Astrocyte (in vitro differentiated cells and primary cell): ENCODE measurements at regions not wholly inside any gene's neighbourhood (a gene's known extent, or its start where the extent isn't known, plus 50 kb on each side); places are given as distances from the start of the nearest gene placed in this dataset.

ENCODE experiments used
- DNase-seq: peaks from one replicate; pipeline ENCODE4 v3.0.0-alpha.2; 2010; ENCODE audit warnings: low read depth
- FAIRE-seq: peaks from 2 replicates; lab custom pipeline; 2011; peaks lifted over from hg19 to GRCh38; lab: Jason Lieb, UNC
- H2AFZ ChIP-seq: 2 replicates; pipeline ENCODE4 v1.6.0; 2012; ENCODE audit warnings: low read depth, low read length, inconsistent platforms
- H3K27ac ChIP-seq: 2 replicates; pipeline ENCODE4 v1.5.1; 2011; ENCODE audit warnings: low read depth, low read length, inconsistent platforms
- H3K27me3 ChIP-seq: 2 replicates; pipeline ENCODE4 v1.6.0; 2011; ENCODE audit warnings: low read length, inconsistent platforms; ENCODE audit not compliant: insufficient read depth
- H3K36me3 ChIP-seq: 2 replicates; pipeline ENCODE4 v1.5.1; 2011; ENCODE audit warnings: low read length, inconsistent platforms; ENCODE audit not compliant: insufficient read depth
- H3K4me1 ChIP-seq: 2 replicates; pipeline ENCODE4 v1.5.1; 2011; ENCODE audit warnings: low read length, inconsistent platforms; ENCODE audit not compliant: insufficient read depth
- H3K4me2 ChIP-seq: 2 replicates; pipeline ENCODE4 v1.6.0; 2012; ENCODE audit warnings: low read length, inconsistent platforms
- H3K4me3 ChIP-seq: 2 replicates; pipeline ENCODE4 v1.5.1; 2011; ENCODE audit warnings: low read depth, mild to moderate bottlenecking, low read length, inconsistent platforms; ENCODE audit not compliant: insufficient read depth
- H3K79me2 ChIP-seq: 2 replicates; pipeline ENCODE4 v1.6.0; 2012; ENCODE audit warnings: mild to moderate bottlenecking, low read length, inconsistent platforms; ENCODE audit not compliant: insufficient read depth
- H3K9ac ChIP-seq: 2 replicates; pipeline ENCODE4 v1.6.0; 2012; ENCODE audit warnings: mild to moderate bottlenecking, low read length, inconsistent platforms
- H3K9me3 ChIP-seq: 2 replicates; pipeline ENCODE4 v1.5.1; 2012; ENCODE audit warnings: low read depth, mild to moderate bottlenecking, low read length, inconsistent platforms; ENCODE audit not compliant: insufficient read depth
- H4K20me1 ChIP-seq: 2 replicates; pipeline ENCODE4 v1.6.0; 2012; ENCODE audit warnings: low read length, inconsistent platforms; ENCODE audit not compliant: insufficient read depth
- H3K27ac Mint-ChIP-seq: one replicate; pipeline ENCODE4 v1.8.0; 2021; ENCODE audit warnings: mild to moderate bottlenecking, mixed read lengths; ENCODE audit not compliant: unreplicated experiment
- H3K27me3 Mint-ChIP-seq: one replicate; pipeline ENCODE4 v1.8.0; 2021; ENCODE audit warnings: low read depth, mixed read lengths; ENCODE audit not compliant: unreplicated experiment
- H3K36me3 Mint-ChIP-seq: one replicate; pipeline ENCODE4 v1.8.0; 2021; ENCODE audit warnings: low read depth, mixed read lengths; ENCODE audit not compliant: unreplicated experiment
- H3K4me1 Mint-ChIP-seq: one replicate; pipeline ENCODE4 v1.8.0; 2021; ENCODE audit warnings: low read depth, mixed read lengths; ENCODE audit not compliant: unreplicated experiment
- H3K4me3 Mint-ChIP-seq: one replicate; pipeline ENCODE4 v1.8.0; 2021; ENCODE audit warnings: mild to moderate bottlenecking, moderate library complexity, mixed read lengths; ENCODE audit not compliant: unreplicated experiment
- H3K9me3 Mint-ChIP-seq: one replicate; pipeline ENCODE4 v1.8.0; 2021; ENCODE audit warnings: mild to moderate bottlenecking, mixed read lengths; ENCODE audit not compliant: unreplicated experiment
- CTCF ChIP-seq: IDR thresholded peaks from 2 replicates; pipeline ENCODE4 v1.5.1; 2011; ENCODE audit warnings: low read depth, mild to moderate bottlenecking, inconsistent platforms, low read length, moderate library complexity; ENCODE audit not compliant: insufficient read depth
- EZH2 ChIP-seq: IDR thresholded peaks from 2 replicates; pipeline ENCODE4 v1.6.1; 2012; ENCODE audit warnings: mild to moderate bottlenecking, low read length, inconsistent platforms; ENCODE audit not compliant: insufficient read depth

- Histone ChIP-seq H3K9me3 (no peaks in the 10 kb centered on the region), H3K4me2 (no peak overlapping the region), H2AFZ (no peak overlapping the region), H3K9ac (no peak overlapping the region), H4K20me1 (peaks cover 3% of the 10 kb centered on the region), H3K27ac (no peak overlapping the region), H3K27me3 (no peaks in the 10 kb centered on the region), H3K36me3 (no peaks in the 10 kb centered on the region), H3K4me3 (no peak overlapping the region), H3K4me1 (no peaks in the 10 kb centered on the region), H3K79me2 (no peaks in the 10 kb centered on the region)
- Mint-ChIP-seq H3K36me3 (peaks cover 7% of the 10 kb centered on the region), H3K9me3 (no peaks in the 10 kb centered on the region), H3K4me3 (no peak overlapping the region), H3K4me1 (peaks cover 4% of the 10 kb centered on the region), H3K27me3 (no peaks in the 10 kb centered on the region), H3K27ac (no peak overlapping the region)
- TF ChIP-seq EZH2 (no peak), CTCF (no peak)
- FAIRE-seq (no peak), DNase-seq (no peak)
Measured at GRCh38 chr1:232451506-232451905, 178.4 kb downstream of the SIPA1L2 start.

GRCh38 chr1:232450615-232451014 is 179.3 kb downstream of the SIPA1L2 start:
- no peaks in the 10 kb centered on the region for H3K9me3 Mint-ChIP-seq
- FAIRE-seq, result no peak
- H3K36me3 Mint-ChIP-seq, result peaks cover 7% of the 10 kb centered on the region
- no peaks in the 10 kb centered on the region for H3K9me3 ChIP-seq
- no peaks in the 10 kb centered on the region for H3K36me3 ChIP-seq
- DNase-seq, result no peak
- no peaks in the 10 kb centered on the region for H3K27me3 ChIP-seq
- H3K79me2 ChIP-seq, result no peaks in the 10 kb centered on the region
- H3K27ac ChIP-seq, result no peak overlapping the region
- no peak overlapping the region for H3K9ac ChIP-seq
- H3K4me1 ChIP-seq, result no peaks in the 10 kb centered on the region
- H3K4me2 ChIP-seq, result no peak overlapping the region
- TF ChIP-seq CTCF (no peak), EZH2 (no peak)
- no peaks in the 10 kb centered on the region for H3K27me3 Mint-ChIP-seq
- no peak overlapping the region for H3K4me3 Mint-ChIP-seq
- H3K4me3 ChIP-seq, result no peak overlapping the region
- no peak overlapping the region for H2AFZ ChIP-seq
- no peak overlapping the region for H3K27ac Mint-ChIP-seq
- peaks cover 3% of the 10 kb centered on the region for H4K20me1 ChIP-seq
- peaks cover 4% of the 10 kb centered on the region for H3K4me1 Mint-ChIP-seq

DNA sequence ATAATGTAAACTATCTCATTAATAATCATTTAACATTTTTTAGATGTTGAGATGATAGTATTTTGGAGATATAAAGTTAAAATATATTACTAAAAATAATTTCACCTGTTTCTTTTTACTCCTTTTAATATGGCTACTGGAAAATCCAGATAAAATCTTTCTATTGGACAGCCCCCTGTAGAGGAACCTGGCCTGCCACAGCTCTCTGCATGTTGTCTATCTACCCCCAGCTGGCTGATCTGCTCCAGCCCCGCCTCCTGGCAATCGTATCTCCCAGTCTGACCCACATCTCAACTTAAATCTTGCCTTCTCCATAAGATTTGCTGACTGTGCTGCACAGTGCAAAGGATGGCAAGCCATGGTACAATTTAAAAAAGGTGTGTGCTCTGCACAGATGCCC is 182.8 kb downstream of the SIPA1L2 start:
- Histone ChIP-seq H4K20me1 (peaks cover 3% of the 10 kb centered on the region), H3K36me3 (no peaks in the 10 kb centered on the region), H3K9me3 (no peaks in the 10 kb centered on the region), H3K79me2 (no peaks in the 10 kb centered on the region), H2AFZ (no peak overlapping the region), H3K4me2 (no peak overlapping the region), H3K4me3 (no peak overlapping the region), H3K4me1 (no peaks in the 10 kb centered on the region), H3K27me3 (no peaks in the 10 kb centered on the region), H3K27ac (no peak overlapping the region), H3K9ac (no peak overlapping the region)
- no peak overlapping the region for H3K4me3 Mint-ChIP-seq
- no peaks in the 10 kb centered on the region for H3K9me3 Mint-ChIP-seq
- peaks cover 4% of the 10 kb centered on the region for H3K4me1 Mint-ChIP-seq
- no peak for TF ChIP-seq CTCF
- TF ChIP-seq EZH2, result no peak
- no peak overlapping the region for H3K27ac Mint-ChIP-seq
- FAIRE-seq, result no peak
- peaks cover 9% of the 10 kb centered on the region for H3K36me3 Mint-ChIP-seq
- no peaks in the 10 kb centered on the region for H3K27me3 Mint-ChIP-seq
- no peak for DNase-seq
